GM21360 (cell line): ENCODE measurements at regions not wholly inside any gene's neighbourhood (a gene's known extent, or its start where the extent isn't known, plus 50 kb on each side); places are given as distances from the start of the nearest gene placed in this dataset.

Source experiments
- ATAC-seq: cut with Tn5 transposase; IDR thresholded peaks from one replicate; pipeline ENCODE4 v1.9.1; 2021; ENCODE audit warnings: mild to moderate bottlenecking, moderate library complexity; ENCODE audit not compliant: unreplicated experiment

DNA sequence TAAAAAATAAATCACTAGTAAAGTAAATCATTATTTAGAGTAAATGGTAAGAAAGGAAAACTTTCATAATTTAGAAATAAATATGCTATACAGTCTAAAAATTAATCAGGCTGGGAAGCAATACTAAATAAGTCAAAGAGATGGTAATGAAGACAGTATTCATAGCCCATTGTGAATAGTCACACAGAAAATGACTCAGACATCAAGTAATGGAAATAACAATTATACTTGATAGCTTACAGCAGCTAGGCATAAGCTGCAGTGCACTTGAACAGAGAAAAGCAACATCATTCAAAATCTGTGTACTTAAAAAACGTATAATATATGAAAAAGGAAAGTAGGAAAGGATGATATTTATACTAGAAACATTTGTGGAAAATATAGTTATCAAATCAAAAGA lies 642.5 kb upstream of the GNPDA2 start:
- no peak for ATAC-seq

DNA sequence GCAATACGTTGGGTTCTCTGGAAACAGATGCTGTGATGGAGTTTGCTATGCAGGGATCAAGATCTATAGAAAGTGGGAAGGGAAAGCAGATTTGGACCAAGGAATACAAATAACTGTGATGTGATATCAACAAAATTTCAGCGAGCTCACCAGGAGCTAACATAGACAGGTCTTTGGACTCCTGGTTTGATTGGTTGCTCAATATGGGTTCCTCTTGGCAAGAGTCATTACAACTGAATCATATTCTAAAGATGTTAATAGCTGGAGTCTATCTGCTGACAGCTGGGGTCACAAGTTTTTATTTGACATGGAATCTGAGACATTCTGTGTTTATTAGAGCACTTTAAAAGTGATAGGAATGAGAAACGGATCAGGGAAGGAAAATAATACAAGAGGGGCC lies 637.6 kb upstream of the GNPDA2 start:
- no peak for ATAC-seq

DNA sequence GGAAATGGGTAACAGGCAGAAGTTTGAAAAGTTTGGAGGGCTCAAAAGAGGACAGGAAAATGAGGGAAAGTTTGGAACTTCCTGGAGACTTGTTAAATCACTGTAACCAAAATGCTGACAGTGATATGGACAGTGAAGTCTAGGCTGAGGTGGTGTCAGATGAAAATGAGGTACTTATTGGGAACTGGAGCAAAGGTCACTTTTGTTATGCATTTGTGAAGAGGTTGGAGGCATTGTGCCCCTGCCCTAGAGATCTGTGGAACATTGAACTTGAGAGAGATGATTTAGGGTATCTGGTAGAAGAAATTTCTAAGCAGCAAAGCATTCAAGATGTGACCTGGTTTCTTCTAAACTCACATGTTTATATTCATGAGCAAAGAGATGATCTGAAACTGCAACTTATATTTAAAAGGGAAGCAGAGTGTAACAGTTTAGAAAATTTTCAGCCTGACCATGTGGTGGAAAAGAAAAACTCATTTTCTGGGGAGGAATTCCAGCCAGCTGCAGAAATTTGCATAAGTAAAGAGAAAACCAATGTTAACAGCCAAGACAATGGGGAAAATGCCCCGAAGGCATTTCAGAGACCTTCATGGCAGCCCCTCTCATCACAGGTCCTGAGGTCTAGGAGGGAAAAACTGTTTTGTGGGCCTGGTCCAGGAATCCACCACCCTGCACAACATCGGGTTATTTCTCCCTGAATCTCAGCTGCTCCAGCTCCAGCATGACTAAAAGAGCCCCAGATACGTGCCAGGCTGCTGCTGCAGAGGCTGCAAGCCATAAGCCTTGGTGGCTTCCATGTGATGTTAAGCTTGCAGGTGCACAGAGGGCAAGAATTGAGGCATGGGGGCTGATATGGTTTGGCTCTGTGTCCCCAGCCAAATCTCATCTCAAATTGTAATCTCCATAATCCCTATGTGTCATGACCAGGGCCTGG lies 632.5 kb upstream of the GNPDA2 start:
- ATAC-seq, result no peak

GRCh38 chr4:45353161-45353560 lies 626.8 kb upstream of the GNPDA2 start:
- no peak for ATAC-seq

- ATAC-seq, result no peak
These were observed 624.1 kb upstream of the GNPDA2 start for GRCh38 chr4:45350438-45350837.

GRCh38 chr4:45349859-45350258 lies 623.5 kb upstream of the GNPDA2 start:
- no peak for ATAC-seq

DNA sequence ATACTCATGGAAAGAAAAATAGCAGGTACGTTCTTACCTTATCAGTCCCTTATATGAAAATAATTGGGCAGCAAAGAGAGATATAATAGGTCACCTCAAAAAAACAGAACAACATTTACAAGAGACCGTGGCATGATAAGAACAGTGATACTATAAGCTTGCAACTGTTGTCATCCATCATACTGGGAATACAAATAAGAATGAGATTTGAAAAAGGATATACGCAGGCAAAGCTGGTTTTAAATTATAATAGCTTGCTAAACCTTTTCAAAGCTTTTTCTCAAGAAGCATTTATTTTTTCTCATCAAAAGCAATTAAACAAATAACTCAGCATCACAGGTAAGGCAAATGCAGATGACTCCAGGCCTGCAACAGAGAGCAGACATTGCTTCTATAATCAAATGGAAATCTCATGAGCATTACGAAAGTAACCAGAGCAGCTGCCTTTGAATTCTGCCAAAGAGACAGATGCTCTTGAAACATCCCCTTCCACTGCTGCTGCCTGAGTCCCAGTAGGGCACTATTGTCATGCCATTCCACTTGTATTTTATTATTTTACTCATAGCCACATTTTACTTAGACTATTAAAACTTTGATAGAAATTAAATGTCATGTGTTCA lies 620.6 kb upstream of the GNPDA2 start:
- no peak for ATAC-seq

- no peak for ATAC-seq
These were observed 619.2 kb upstream of the GNPDA2 start for GRCh38 chr4:45345558-45345957.

GRCh38 chr4:45331802-45332201 lies 605.4 kb upstream of the GNPDA2 start:
- ATAC-seq, result no peak

DNA sequence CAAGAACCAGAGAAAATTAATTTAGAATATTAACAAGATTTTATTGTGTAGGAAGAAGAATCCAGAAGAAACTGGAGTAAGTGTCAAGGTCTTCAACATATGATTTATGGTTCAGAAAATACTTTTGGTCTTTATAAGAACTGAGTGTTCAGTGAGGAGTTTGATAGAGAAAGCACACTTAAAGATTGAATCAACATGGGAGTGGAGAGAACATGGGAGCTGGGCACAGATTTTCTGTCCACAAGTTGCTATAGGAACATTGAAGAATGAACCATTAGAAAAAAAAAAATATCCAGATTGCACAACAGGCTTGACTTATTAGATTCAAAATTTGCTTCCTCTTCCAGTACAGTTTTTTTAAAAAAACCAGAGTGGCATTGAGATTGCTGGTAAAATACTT lies 601.2 kb upstream of the GNPDA2 start:
- ATAC-seq, result no peak

DNA sequence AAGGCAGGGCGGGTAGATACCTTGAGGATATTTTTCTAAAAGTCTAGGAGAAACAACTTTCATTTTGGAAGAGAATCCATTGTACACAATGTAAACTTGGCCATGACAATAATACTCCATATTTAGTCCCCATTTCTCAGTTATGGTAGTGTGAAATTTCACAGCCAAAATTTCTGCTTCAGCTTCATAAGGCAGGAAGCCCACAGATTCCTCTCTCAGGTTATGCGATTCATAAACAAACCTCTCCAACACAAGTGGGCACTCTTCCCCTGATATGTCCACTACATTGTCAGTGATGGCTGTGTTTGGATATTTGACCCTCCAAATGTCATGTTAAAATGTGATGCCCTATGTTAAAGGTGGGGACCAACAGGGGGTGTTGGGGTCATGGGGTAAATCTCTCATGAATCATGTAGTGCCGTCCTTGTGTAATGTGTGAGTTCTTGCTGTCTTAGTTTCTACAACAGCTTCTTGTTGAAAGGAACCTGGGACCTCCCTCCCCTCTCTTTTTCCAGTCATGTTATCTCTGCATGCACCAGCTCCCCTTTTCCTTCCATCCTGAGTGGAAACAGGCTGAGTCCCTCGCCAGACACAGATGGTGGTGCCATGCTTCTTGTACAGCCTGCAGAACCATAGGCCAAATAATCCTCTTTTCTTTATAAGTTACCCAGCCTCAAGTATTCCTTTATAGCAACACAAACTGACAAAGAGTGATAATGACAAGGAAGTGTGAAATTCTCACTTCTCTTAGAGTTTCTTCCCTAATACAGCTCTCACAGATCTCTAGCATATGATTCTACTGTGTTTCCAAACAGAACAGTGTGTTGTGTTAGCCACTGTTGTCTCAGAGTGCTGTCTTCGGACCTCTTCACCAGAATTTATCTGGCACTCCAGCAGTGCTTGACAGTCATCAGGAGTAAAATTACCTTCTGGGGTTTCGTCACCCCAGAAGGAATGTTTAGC lies 598.4 kb upstream of the GNPDA2 start:
- ATAC-seq, result no peak

- peak; percentile 56 for ATAC-seq
These were observed 597.2 kb upstream of the GNPDA2 start for GRCh38 chr4:45323453-45324058.

DNA sequence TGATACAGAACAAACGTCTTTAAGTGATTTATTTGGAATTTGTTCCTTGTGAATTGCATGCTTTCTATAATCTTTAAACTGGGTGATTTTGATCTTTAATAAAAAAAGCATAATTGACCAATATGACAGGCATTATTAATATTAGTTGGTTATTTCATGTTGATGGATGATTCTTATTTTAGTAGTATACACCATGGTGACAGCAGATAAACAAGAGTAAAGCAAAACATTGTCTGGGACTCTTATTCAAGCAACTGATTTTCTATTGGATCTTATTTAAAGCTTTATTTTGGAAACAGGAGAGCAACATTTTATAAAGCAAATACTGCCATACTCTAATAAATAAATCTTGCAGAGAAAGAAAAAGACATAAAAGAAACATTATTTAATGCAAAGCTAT lies 591.4 kb upstream of the GNPDA2 start:
- ATAC-seq, result no peak

DNA sequence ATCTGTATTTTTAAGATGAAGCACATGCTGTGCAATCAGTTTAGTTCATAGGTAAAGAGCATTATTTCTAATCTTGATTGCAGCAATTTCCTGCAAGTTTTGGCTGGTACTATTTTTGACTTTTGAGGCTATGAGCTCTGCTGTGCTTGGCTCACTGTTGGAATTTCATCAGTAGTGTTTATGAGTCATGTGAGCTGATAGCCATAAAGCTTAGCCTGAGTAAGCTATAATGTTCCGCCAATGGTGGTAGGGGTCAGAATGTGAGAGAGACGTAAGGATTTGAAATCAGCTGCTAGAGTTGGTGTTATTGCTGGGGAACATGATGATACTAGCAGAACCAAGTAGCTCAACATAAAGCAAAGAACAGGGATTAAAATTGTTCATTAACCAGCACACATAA lies 590.9 kb upstream of the GNPDA2 start:
- ATAC-seq, result no peak

DNA sequence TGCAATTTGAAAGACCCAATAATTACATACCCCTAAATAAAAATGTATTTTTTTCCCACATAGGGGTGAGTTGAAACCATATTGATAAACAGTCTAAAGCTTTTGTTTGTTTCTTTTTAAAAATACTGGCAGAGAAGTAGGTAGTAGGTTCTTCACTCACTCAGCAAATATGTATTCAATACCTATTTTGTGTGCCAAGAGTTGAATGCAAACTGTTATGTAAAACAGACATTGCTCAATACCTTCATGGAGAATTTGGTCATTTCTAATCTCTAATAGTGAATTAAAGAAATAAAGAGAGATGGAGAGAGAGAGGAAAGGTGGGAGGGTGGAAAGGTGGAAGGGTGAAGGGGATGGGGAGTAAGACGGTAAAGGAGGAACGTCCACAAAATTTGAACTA lies 589.9 kb upstream of the GNPDA2 start:
- ATAC-seq, result no peak

- no peak for ATAC-seq
These were observed 576.5 kb upstream of the GNPDA2 start for GRCh38 chr4:45302828-45303227.

DNA sequence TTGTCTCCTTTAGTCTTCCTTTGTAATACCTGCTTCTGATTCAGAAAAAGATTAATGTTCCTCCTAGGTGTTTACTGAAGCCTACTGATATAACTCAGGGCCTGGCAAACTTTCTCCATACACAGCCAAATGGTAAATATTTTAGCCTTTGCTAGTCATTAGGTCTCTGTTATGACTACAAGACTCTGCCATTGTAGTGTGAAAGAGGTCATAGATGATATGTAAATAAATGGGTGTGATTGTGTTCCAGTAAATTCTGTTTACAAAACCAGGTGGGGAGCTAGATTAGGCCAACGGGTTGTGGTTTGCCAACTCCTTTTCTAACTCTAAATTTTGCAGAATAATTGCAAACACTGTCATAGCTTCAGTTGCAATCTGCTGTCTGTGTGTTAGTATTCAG lies 568.1 kb upstream of the GNPDA2 start:
- no peak for ATAC-seq

DNA sequence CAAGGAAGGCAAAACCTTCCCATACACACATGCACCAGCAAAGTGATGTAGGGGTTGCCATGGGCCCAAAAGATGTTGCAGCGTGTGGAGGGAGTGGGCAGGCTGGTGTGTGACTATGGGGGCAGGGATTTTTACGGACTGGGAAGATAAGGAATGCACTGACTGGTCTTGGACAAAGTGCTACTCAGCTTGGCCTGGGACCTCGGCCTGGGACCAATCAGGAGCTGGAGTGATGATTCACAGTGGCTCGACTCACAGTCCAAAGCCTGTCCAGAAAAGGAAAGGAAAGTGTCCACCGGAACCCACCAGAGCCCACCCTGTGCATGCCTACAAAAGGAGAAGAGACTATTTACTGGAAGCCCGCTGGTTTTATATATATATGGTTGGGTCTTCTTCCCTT lies 567.0 kb upstream of the GNPDA2 start:
- ATAC-seq, result no peak

DNA sequence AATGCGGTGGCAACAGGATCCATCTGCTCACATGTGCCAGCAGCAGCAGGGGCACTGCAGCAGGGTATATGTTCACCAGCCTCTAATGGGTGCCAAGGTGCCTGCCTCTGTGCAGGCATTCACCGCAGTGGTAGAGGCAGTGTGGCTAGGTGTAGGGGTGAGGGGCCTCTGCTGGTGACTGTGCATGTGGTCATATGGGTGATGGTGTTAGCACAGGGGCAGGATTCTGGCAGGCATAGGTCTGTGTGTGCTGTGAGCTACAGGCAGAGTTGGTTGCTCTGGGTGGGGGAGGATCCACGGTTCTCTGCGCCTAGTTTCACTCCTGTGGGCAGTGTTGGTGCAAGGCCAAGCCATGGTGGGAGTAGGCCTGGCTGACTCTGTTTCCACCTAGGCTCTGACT lies 566.5 kb upstream of the GNPDA2 start:
- ATAC-seq, result no peak

DNA sequence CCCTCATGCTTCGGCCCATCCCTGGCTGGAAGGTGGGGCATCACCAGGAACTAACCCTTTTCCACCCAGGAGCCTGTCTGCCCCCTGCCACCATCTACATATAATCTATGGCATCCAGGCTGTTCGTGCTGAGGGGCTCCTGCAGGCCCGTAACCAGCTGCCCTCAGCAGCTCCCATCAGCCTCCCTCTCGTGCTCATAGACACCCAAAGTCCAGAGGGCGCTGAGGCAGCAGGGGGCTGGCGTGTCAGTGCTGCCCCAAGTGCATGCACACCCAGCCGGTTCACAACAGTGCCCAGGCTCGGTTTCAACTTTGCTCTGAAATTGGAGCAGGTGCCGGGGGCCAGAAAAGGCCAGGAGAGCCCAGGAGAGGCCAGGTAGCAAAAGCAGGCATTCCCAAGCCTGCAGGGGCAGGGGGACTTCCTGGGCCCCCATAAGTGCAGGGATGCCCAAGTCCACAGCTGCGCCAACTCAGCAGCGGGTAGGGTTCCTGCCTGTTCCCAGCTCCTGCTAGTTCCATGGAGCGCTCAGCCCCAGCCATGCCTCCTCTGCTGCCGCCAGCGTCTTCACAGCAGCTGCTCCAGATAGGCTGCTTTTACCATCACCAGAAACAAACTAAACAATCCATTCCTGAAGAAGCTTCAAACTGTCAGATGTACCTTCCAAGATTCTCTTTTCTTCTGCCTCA lies 558.2 kb upstream of the GNPDA2 start:
- no peak for ATAC-seq
